ENCODE measurements at regions not wholly inside any gene's neighbourhood (a gene's known extent, or its start where the extent isn't known, plus 50 kb on each side); places are given as distances from the start of the nearest gene placed in this dataset.

- TF ChIP-seq, protein P1, sequence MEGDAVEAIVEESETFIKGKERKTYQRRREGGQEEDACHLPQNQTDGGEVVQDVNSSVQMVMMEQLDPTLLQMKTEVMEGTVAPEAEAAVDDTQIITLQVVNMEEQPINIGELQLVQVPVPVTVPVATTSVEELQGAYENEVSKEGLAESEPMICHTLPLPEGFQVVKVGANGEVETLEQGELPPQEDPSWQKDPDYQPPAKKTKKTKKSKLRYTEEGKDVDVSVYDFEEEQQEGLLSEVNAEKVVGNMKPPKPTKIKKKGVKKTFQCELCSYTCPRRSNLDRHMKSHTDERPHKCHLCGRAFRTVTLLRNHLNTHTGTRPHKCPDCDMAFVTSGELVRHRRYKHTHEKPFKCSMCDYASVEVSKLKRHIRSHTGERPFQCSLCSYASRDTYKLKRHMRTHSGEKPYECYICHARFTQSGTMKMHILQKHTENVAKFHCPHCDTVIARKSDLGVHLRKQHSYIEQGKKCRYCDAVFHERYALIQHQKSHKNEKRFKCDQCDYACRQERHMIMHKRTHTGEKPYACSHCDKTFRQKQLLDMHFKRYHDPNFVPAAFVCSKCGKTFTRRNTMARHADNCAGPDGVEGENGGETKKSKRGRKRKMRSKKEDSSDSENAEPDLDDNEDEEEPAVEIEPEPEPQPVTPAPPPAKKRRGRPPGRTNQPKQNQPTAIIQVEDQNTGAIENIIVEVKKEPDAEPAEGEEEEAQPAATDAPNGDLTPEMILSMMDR (conservative IDR thresholded peaks at IDR 0.05) = no peak
- TF ChIP-seq ZFX (IDR thresholded peaks at IDR 0.05) = no peak
Observed at GRCh38 chr9:20044686-20045085, 255.8 kb upstream of the SLC24A2 start.

All from C4-2B (cell line).